ENCODE measurements at regions not wholly inside any gene's neighbourhood (a gene's known extent, or its start where the extent isn't known, plus 50 kb on each side); places are given as distances from the start of the nearest gene placed in this dataset.

GRCh38 chr1:200495901-200496300 lies 86.1 kb upstream of the ZNF281 start:
- TF ChIP-seq CTCF (IDR thresholded peaks at IDR 0.05) (no peak), POLR2A (IDR thresholded peaks at IDR 0.05) (no peak)
